PFSK-1 (cell line): ENCODE measurements at regions not wholly inside any gene's neighbourhood (a gene's known extent, or its start where the extent isn't known, plus 50 kb on each side); places are given as distances from the start of the nearest gene placed in this dataset.

Experiments
- FOXP2 ChIP-seq: optimal IDR thresholded peaks from 2 replicates; pipeline ENCODE3; 2011; ENCODE audit warnings: borderline replicate concordance, control low read depth, inconsistent platforms; ENCODE audit not compliant: insufficient read depth; ENCODE audit errors: extremely low read length, extremely low read depth
- POLR2AphosphoS5 ChIP-seq: IDR thresholded peaks from 2 replicates; pipeline ENCODE4 v1.6.1; 2012; ENCODE audit warnings: low read depth, mild to moderate bottlenecking, control low read depth, low read length, moderate library complexity
- REST ChIP-seq, 2 experiments: IDR thresholded peaks; 2 replicates each; pipeline versions ENCODE4 v1.6.1 to v1.8.0; 2011 to 2012; ENCODE audit warnings: low read depth in 2 of 2, low read length in 2 of 2, control low read depth in 1 of 2, inconsistent platforms in 1 of 2, mild to moderate bottlenecking in 1 of 2, moderate library complexity in 1 of 2; ENCODE audit not compliant: insufficient read depth in 1 of 2
- SIN3A ChIP-seq: IDR thresholded peaks from 2 replicates; pipeline ENCODE4 v1.6.1; 2012; ENCODE audit warnings: mild to moderate bottlenecking, low read length, moderate library complexity, borderline replicate concordance; ENCODE audit not compliant: insufficient read depth
- TAF1 ChIP-seq: IDR thresholded peaks from 2 replicates; pipeline ENCODE4 v1.6.1; 2012; ENCODE audit warnings: low read length, control low read depth, borderline replicate concordance; ENCODE audit not compliant: insufficient read depth

DNA sequence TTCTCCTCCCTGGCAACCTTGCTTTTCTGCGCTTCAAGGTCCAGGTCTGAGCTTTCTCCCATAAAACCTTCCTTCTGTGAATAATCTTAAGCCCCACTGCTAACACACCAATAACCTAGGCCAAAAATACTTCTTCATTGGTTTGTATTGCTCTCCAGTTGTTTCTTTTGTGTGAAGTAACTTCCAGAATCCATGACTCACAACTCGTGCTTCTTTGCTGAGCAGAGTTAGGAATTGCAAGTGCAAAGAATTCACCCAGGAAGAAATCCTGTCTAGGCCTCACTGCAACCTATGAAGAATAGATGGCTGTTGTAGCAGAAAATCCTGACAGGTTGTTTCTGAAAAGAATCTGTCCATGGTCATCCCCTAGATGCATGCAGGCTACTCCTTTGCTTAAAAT lies 295.7 kb downstream of the MED10 start:
- no peak for TF ChIP-seq POLR2AphosphoS5
- TF ChIP-seq TAF1 = no peak
- no peak for TF ChIP-seq REST (IDR thresholded peaks at IDR 0.05; ENCODE audit: insufficient read depth in 1 of 2, low read depth in 2 of 2, low read length in 2 of 2)
- no peak for TF ChIP-seq SIN3A
- TF ChIP-seq FOXP2 = no peak
